ENCODE measurements at regions not wholly inside any gene's neighbourhood (a gene's known extent, or its start where the extent isn't known, plus 50 kb on each side); places are given as distances from the start of the nearest gene placed in this dataset.
"Not testable (repeated sequence)": the region's sequence is repeated elsewhere in the genome, so short reads cannot be mapped to it uniquely, and the experiment has no call there.

GRCh38 chr5:103744159-103744558, 181.6 kb upstream of the NUDT12 start:
- POLR2A ChIA-PET = no interaction called here
- Histone ChIP-seq H3K36me3 (ENCODE audit: insufficient read depth, low read length) (no peaks in the 10 kb centered on the region), H3K27ac (ENCODE audit: low read depth, low read length, poor library complexity, severe bottlenecking) (no peak overlapping the region), H3K9me3 (ENCODE audit: low read length) (no peaks in the 10 kb centered on the region), H3K79me2 (ENCODE audit: insufficient read depth, low read depth, low read length) (no peaks in the 10 kb centered on the region), H3K4me3 (ENCODE audit: low read depth, low read length, poor library complexity, severe bottlenecking) (no peak overlapping the region), H3K9me2 (ENCODE audit: insufficient read depth, low read length) (no peaks in the 10 kb centered on the region), H3K4me1 (ENCODE audit: insufficient read depth, low read length, poor library complexity, severe bottlenecking) (no peaks in the 10 kb centered on the region), H4K20me1 (ENCODE audit: insufficient read depth, low read length) (no peaks in the 10 kb centered on the region), H3K4me2 (ENCODE audit: low read length) (no peak overlapping the region), H2AFZ (ENCODE audit: low read length) (no peak overlapping the region)
- DNase-seq (ENCODE audit: low spot score) = no peak
- no TSS peak for BruUV-seq (replicated peaks)
- TF ChIP-seq CTCF (conservative IDR thresholded peaks at IDR 0.05; ENCODE audit: low read length) = no peak
- TF ChIP-seq EZH2phosphoT487 (IDR thresholded peaks at IDR 0.05; ENCODE audit: borderline replicate concordance, low read depth, low read length) = no peak
- CTCF ChIA-PET (ENCODE audit: unreplicated experiment) = no interaction called here
- intact Hi-C loops (cut with micrococcal nuclease; ENCODE audit: unreplicated experiment) = no loop called here

GRCh38 chr5:103743421-103743820, 180.8 kb upstream of the NUDT12 start:
- no peaks in the 10 kb centered on the region for H3K36me3 ChIP-seq (ENCODE audit: insufficient read depth, low read length)
- H3K4me2 ChIP-seq (ENCODE audit: low read length) = no peak overlapping the region
- H3K9me3 ChIP-seq (ENCODE audit: low read length) = no peaks in the 10 kb centered on the region
- no peak for DNase-seq (ENCODE audit: low spot score)
- POLR2A ChIA-PET = no interaction called here
- H3K27ac ChIP-seq (ENCODE audit: low read depth, low read length, poor library complexity, severe bottlenecking) = no peak overlapping the region
- H3K4me1 ChIP-seq (ENCODE audit: insufficient read depth, low read length, poor library complexity, severe bottlenecking) = no peaks in the 10 kb centered on the region
- TF ChIP-seq EZH2phosphoT487 (IDR thresholded peaks at IDR 0.05; ENCODE audit: borderline replicate concordance, low read depth, low read length) = no peak
- TF ChIP-seq CTCF (conservative IDR thresholded peaks at IDR 0.05; ENCODE audit: low read length) = no peak
- no peak overlapping the region for H3K4me3 ChIP-seq (ENCODE audit: low read depth, low read length, poor library complexity, severe bottlenecking)
- intact Hi-C loops (cut with micrococcal nuclease; ENCODE audit: unreplicated experiment) = no loop called here
- no peak overlapping the region for H2AFZ ChIP-seq (ENCODE audit: low read length)
- H4K20me1 ChIP-seq (ENCODE audit: insufficient read depth, low read length) = no peaks in the 10 kb centered on the region
- BruUV-seq (replicated peaks) = no TSS peak
- CTCF ChIA-PET (ENCODE audit: unreplicated experiment) = no interaction called here
- no peaks in the 10 kb centered on the region for H3K9me2 ChIP-seq (ENCODE audit: insufficient read depth, low read length)
- no peaks in the 10 kb centered on the region for H3K79me2 ChIP-seq (ENCODE audit: insufficient read depth, low read depth, low read length)

- TF ChIP-seq EZH2phosphoT487 (IDR thresholded peaks at IDR 0.05; ENCODE audit: borderline replicate concordance, low read depth, low read length) (no peak), CTCF (conservative IDR thresholded peaks at IDR 0.05; ENCODE audit: low read length) (no peak)
- no TSS peak for BruUV-seq (replicated peaks)
- H3K9me3 ChIP-seq (ENCODE audit: low read length) = no peaks in the 10 kb centered on the region
- H3K36me3 ChIP-seq (ENCODE audit: insufficient read depth, low read length) = no peaks in the 10 kb centered on the region
- no peak overlapping the region for H3K27ac ChIP-seq (ENCODE audit: low read depth, low read length, poor library complexity, severe bottlenecking)
- no peaks in the 10 kb centered on the region for H3K79me2 ChIP-seq (ENCODE audit: insufficient read depth, low read depth, low read length)
- H3K4me1 ChIP-seq (ENCODE audit: insufficient read depth, low read length, poor library complexity, severe bottlenecking) = no peaks in the 10 kb centered on the region
- no peaks in the 10 kb centered on the region for H3K9me2 ChIP-seq (ENCODE audit: insufficient read depth, low read length)
- H2AFZ ChIP-seq (ENCODE audit: low read length) = no peak overlapping the region
- ChIA-PET POLR2A (interaction anchor here (0.6 kb wide), 1 partner anchor 911 kb away, joined by 3 read pairs; no protein-coding TSS in a partner anchor), CTCF (ENCODE audit: unreplicated experiment) (no interaction called here)
- no peak overlapping the region for H3K4me2 ChIP-seq (ENCODE audit: low read length)
- intact Hi-C loops (cut with micrococcal nuclease; ENCODE audit: unreplicated experiment) = no loop called here
- no peak overlapping the region for H3K4me3 ChIP-seq (ENCODE audit: low read depth, low read length, poor library complexity, severe bottlenecking)
- DNase-seq (ENCODE audit: low spot score) = no peak
- H4K20me1 ChIP-seq (ENCODE audit: insufficient read depth, low read length) = no peaks in the 10 kb centered on the region
These were observed 179.4 kb upstream of the NUDT12 start for GRCh38 chr5:103741984-103742383.

GRCh38 chr5:103736343-103736742, 173.8 kb upstream of the NUDT12 start:
- POLR2A ChIA-PET; DNase-seq (ENCODE audit: low spot score); H3K4me3 ChIP-seq (ENCODE audit: low read depth, low read length, poor library complexity, severe bottlenecking); BruUV-seq (replicated peaks); H3K9me3 ChIP-seq (ENCODE audit: low read length); H4K20me1 ChIP-seq (ENCODE audit: insufficient read depth, low read length); intact Hi-C loops (cut with micrococcal nuclease; ENCODE audit: unreplicated experiment); H3K36me3 ChIP-seq (ENCODE audit: insufficient read depth, low read length); H3K79me2 ChIP-seq (ENCODE audit: insufficient read depth, low read depth, low read length); H3K9me2 ChIP-seq (ENCODE audit: insufficient read depth, low read length); H3K4me2 ChIP-seq (ENCODE audit: low read length); H3K27ac ChIP-seq (ENCODE audit: low read depth, low read length, poor library complexity, severe bottlenecking); H3K4me1 ChIP-seq (ENCODE audit: insufficient read depth, low read length, poor library complexity, severe bottlenecking); H2AFZ ChIP-seq (ENCODE audit: low read length); CTCF ChIA-PET (ENCODE audit: unreplicated experiment): not testable (repeated sequence)
